GM18868 (cell line): ENCODE measurements at regions not wholly inside any gene's neighbourhood (a gene's known extent, or its start where the extent isn't known, plus 50 kb on each side); places are given as distances from the start of the nearest gene placed in this dataset.
"Not testable (repeated sequence)": the region's sequence is repeated elsewhere in the genome, so short reads cannot be mapped to it uniquely, and the experiment has no call there.

Source experiments
- ATAC-seq: cut with Tn5 transposase; IDR thresholded peaks from one replicate; pipeline ENCODE4 v1.9.1; 2021; ENCODE audit warnings: mild to moderate bottlenecking, moderate library complexity; ENCODE audit not compliant: unreplicated experiment

GRCh38 chr10:60623627-60624026 is 154.7 kb upstream of the CDK1 start:
- ATAC-seq, result no peak

- ATAC-seq, result no peak
These were observed 157.3 kb upstream of the CDK1 start for GRCh38 chr10:60621018-60621417.

GRCh38 chr10:60618861-60619260 is 159.4 kb upstream of the CDK1 start:
- no peak for ATAC-seq

- ATAC-seq, result no peak
These were observed 162.7 kb upstream of the CDK1 start for GRCh38 chr10:60615541-60615940.

GRCh38 chr10:60614363-60614762 is 163.9 kb upstream of the CDK1 start:
- ATAC-seq, result no peak

GRCh38 chr10:60613434-60613833 is 164.8 kb upstream of the CDK1 start:
- ATAC-seq, result no peak

GRCh38 chr10:60611291-60611747 is 167.0 kb upstream of the CDK1 start:
- no peak for ATAC-seq

GRCh38 chr10:60607372-60607771 is 170.9 kb upstream of the CDK1 start:
- no peak for ATAC-seq

- ATAC-seq, result no peak
These were observed 171.8 kb upstream of the CDK1 start for GRCh38 chr10:60606343-60607080.

- no peak for ATAC-seq
These were observed 172.8 kb upstream of the CDK1 start for GRCh38 chr10:60605476-60605875.

- ATAC-seq, result no peak
These were observed 173.9 kb upstream of the CDK1 start for GRCh38 chr10:60604342-60604741.

- ATAC-seq, result no peak
These were observed 180.8 kb upstream of the CDK1 start for GRCh38 chr10:60597513-60597912.

GRCh38 chr10:60595852-60596251 is 182.4 kb upstream of the CDK1 start:
- ATAC-seq, result no peak

- ATAC-seq, result no peak
These were observed 183.7 kb upstream of the CDK1 start for GRCh38 chr10:60594476-60595051.

- ATAC-seq, result no peak
These were observed 187.2 kb upstream of the CDK1 start for GRCh38 chr10:60591119-60591518.

- ATAC-seq, result no peak
These were observed 188.9 kb upstream of the CDK1 start for GRCh38 chr10:60589376-60589775.

- ATAC-seq, result not testable (repeated sequence)
These were observed 192.1 kb upstream of the ANK3 start for GRCh38 chr10:60581782-60582181.

GRCh38 chr10:60578217-60578616 is 188.5 kb upstream of the ANK3 start:
- no peak for ATAC-seq

GRCh38 chr10:60576130-60577069 is 186.7 kb upstream of the ANK3 start:
- no peak for ATAC-seq

GRCh38 chr10:60575105-60575504 is 185.4 kb upstream of the ANK3 start:
- no peak for ATAC-seq

GRCh38 chr10:60574388-60574787 is 184.7 kb upstream of the ANK3 start:
- ATAC-seq, result no peak

GRCh38 chr10:60573336-60573735 is 183.7 kb upstream of the ANK3 start:
- ATAC-seq, result peak; percentile 71
